Gastroesophageal sphincter (tissue), 3 donors: ENCODE measurements at regions not wholly inside any gene's neighbourhood (a gene's known extent, or its start where the extent isn't known, plus 50 kb on each side); places are given as distances from the start of the nearest gene placed in this dataset.

ENCODE experiments used
- CTCF ChIP-seq, 4 experiments: fragments of 200-600 bp in 2 of 4; fragments of 450-650 bp in 2 of 4; sonication (generic) in 1 of 4; IDR thresholded peaks; one replicate each; pipeline ENCODE4 v1.5.1; 2017 to 2019; ENCODE audit warnings: antibody characterized with exemption in 4 of 4, mild to moderate bottlenecking in 2 of 4, moderate library complexity in 2 of 4
- EP300 ChIP-seq: sonication (generic); formaldehyde crosslinking; IDR thresholded peaks from one replicate; pipeline ENCODE4 v1.6.1; 2017; ENCODE audit warnings: antibody characterized with exemption, mild to moderate bottlenecking
- POLR2A ChIP-seq, 2 donors: fragments of 450-650 bp; IDR thresholded peaks; one replicate each; pipeline ENCODE4 v1.6.1; 2017; ENCODE audit warnings: antibody characterized with exemption in 2 of 2, mild to moderate bottlenecking in 2 of 2, moderate library complexity in 1 of 2

GRCh38 chr2:2640371-2640770 lies 309.3 kb upstream of the MYT1L start:
- no peak for TF ChIP-seq CTCF (IDR thresholded peaks at IDR 0.05)
- no peak for TF ChIP-seq POLR2A (IDR thresholded peaks at IDR 0.05)
- TF ChIP-seq EP300: no peak
